ENCODE measurements at regions not wholly inside any gene's neighbourhood (a gene's known extent, or its start where the extent isn't known, plus 50 kb on each side); places are given as distances from the start of the nearest gene placed in this dataset.

- Histone ChIP-seq H3K27me3 (replicated peaks in 1 of 7) (no peaks in the 10 kb centered on the region), H3K4me1 (no peaks in the 10 kb centered on the region), H3K36me3 (no peaks in the 10 kb centered on the region), H3K27ac (no peak overlapping the region), H3K4me3 (no peak overlapping the region), H3K9me3 (peaks cover 0 to 17% (median 4%) of the 10 kb centered on the region in 8 donors)
- intact Hi-C loops (cut with DNase I; ENCODE audit: low total_unique reads), result no loop called here
- TF ChIP-seq CTCF (IDR thresholded peaks at IDR 0.05 in 8 of 11, conservative IDR thresholded peaks at IDR 0.05 in 3 of 11) (no peak), POLR2AphosphoS5 (IDR thresholded peaks at IDR 0.05) (no peak), POLR2A (IDR thresholded peaks at IDR 0.05) (no peak)
- no peak for DNase-seq
- 63 to 94% (median 84%) methylated on average over 6 of the region's 6 CpGs for WGBS, 5 donors
Observed at GRCh38 chrX:113058634-113059033, 218.0 kb upstream of the AMOT start.

DNA sequence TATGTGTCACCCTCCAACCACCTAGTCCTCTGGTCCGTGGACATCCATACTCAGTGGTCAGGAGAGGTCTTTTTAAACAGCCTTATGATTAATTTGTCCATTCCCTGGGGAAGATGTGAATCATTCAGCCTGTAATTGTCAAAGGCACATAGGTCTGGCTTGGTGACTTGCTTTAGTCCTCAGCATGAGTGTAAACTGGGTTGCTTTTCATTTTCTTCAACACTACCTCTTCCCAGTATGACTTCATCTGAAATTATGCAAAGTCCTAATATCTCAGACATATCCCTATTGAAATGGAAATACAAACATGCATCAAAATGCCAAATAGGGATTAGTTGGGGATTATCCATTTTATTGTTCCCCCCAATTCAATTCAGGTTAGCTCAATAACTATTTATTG is 208.3 kb upstream of the AMOT start:
- 53 to 73% (median 62%) methylated on average over 1 of the region's 1 CpG for WGBS, 5 donors
- Histone ChIP-seq H3K27me3 (replicated peaks in 1 of 7) (peaks cover 0 to 12% (median 0%) of the 10 kb centered on the region in 7 donors), H3K4me1 (no peaks in the 10 kb centered on the region), H3K27ac (no peak overlapping the region), H3K4me3 (no peak overlapping the region), H3K9me3 (peaks cover 0 to 14% (median 0%) of the 10 kb centered on the region in 8 donors), H3K36me3 (no peaks in the 10 kb centered on the region)
- intact Hi-C loops (cut with DNase I; ENCODE audit: low total_unique reads), result no loop called here
- TF ChIP-seq CTCF (IDR thresholded peaks at IDR 0.05 in 8 of 11, conservative IDR thresholded peaks at IDR 0.05 in 3 of 11), result no peak
- TF ChIP-seq POLR2AphosphoS5 (IDR thresholded peaks at IDR 0.05), result no peak
- no peak for TF ChIP-seq POLR2A (IDR thresholded peaks at IDR 0.05)
- no peak for DNase-seq

GRCh38 chrX:113048480-113048879 is 207.8 kb upstream of the AMOT start:
- DNase-seq, result no peak
- intact Hi-C loops (cut with DNase I; ENCODE audit: low total_unique reads), result no loop called here
- H3K27me3 ChIP-seq (replicated peaks in 1 of 7), result peaks cover 0 to 12% (median 0%) of the 10 kb centered on the region in 7 donors
- H3K36me3 ChIP-seq, result no peaks in the 10 kb centered on the region
- peaks cover 0 to 10% (median 0%) of the 10 kb centered on the region in 8 donors for H3K9me3 ChIP-seq
- TF ChIP-seq POLR2AphosphoS5 (IDR thresholded peaks at IDR 0.05), result no peak
- no peak for TF ChIP-seq POLR2A (IDR thresholded peaks at IDR 0.05)
- no peak for TF ChIP-seq CTCF (IDR thresholded peaks at IDR 0.05 in 8 of 11, conservative IDR thresholded peaks at IDR 0.05 in 3 of 11)
- no peaks in the 10 kb centered on the region for H3K4me1 ChIP-seq
- no peak overlapping the region for H3K27ac ChIP-seq
- 80 to 100% (median 91%) methylated on average over 2 of the region's 2 CpGs for WGBS, 5 donors
- H3K4me3 ChIP-seq, result no peak overlapping the region

- TF ChIP-seq CTCF (IDR thresholded peaks at IDR 0.05 in 8 of 11, conservative IDR thresholded peaks at IDR 0.05 in 3 of 11), result no peak
- no peak for TF ChIP-seq POLR2AphosphoS5 (IDR thresholded peaks at IDR 0.05)
- TF ChIP-seq POLR2A (IDR thresholded peaks at IDR 0.05), result no peak
- H3K36me3 ChIP-seq, result no peaks in the 10 kb centered on the region
- no peaks in the 10 kb centered on the region for H3K4me1 ChIP-seq
- no peak for DNase-seq
- H3K27ac ChIP-seq, result no peak overlapping the region
- intact Hi-C loops (cut with DNase I; ENCODE audit: low total_unique reads), result no loop called here
- no peak overlapping the region for H3K4me3 ChIP-seq
- no peaks in the 10 kb centered on the region for H3K27me3 ChIP-seq (replicated peaks in 1 of 7)
- peaks cover 0 to 12% (median 2%) of the 10 kb centered on the region in 8 donors for H3K9me3 ChIP-seq
- 68 to 73% (median 69%) methylated on average over 2 to 3 of the region's 3 CpGs for WGBS, 5 donors
Observed at GRCh38 chrX:113033966-113034680, 193.5 kb upstream of the AMOT start.
